ENCODE measurements at regions not wholly inside any gene's neighbourhood (a gene's known extent, or its start where the extent isn't known, plus 50 kb on each side); places are given as distances from the start of the nearest gene placed in this dataset.

- ChIA-PET POLR2A (no interaction called here), CTCF (ENCODE audit: low intra/inter-chr PET ratio) (no interaction called here)
- Histone ChIP-seq H3K79me2 (ENCODE audit: control insufficient read depth, insufficient read depth, low read length) (no peaks in the 10 kb centered on the region), H3K27me3 (ENCODE audit: control insufficient read depth in 2 of 2, insufficient read depth in 2 of 2, low read length in 2 of 2) (no peaks in the 10 kb centered on the region), H3K4me1 (replicated peaks in 1 of 2; ENCODE audit: control insufficient read depth in 2 of 2, insufficient read depth in 2 of 2, low read length in 2 of 2) (no peaks in the 10 kb centered on the region), H4K20me1 (replicated peaks; ENCODE audit: control insufficient read depth, insufficient read depth, low read length) (no peaks in the 10 kb centered on the region), H3K36me3 (ENCODE audit: control insufficient read depth, insufficient read depth, low read length) (no peaks in the 10 kb centered on the region), H3K27ac (ENCODE audit: extremely low read depth, low read depth, low read length) (no peak overlapping the region), H3K9ac (ENCODE audit: insufficient read depth in 1 of 2, low read depth in 2 of 2, low read length in 2 of 2) (no peak overlapping the region), H3K4me2 (ENCODE audit: insufficient read depth, low read length) (no peak overlapping the region), H2AFZ (ENCODE audit: low read depth, low read length) (no peak overlapping the region), H3K4me3 (no peak overlapping the region), H3K9me1 (ENCODE audit: control insufficient read depth, insufficient read depth, low read length) (no peaks in the 10 kb centered on the region), H3K9me3 (replicated peaks; ENCODE audit: control insufficient read depth, insufficient read depth, low read depth, low read length) (no peaks in the 10 kb centered on the region)
- DNase-seq (ENCODE audit: extremely low read depth in 1 of 4, low spot score in 3 of 4): no peak
- intact Hi-C loops (cut with micrococcal nuclease) (no loop called here), in situ Hi-C loops (cut with MboI) (no loop called here)
- ATAC-seq: no peak
- no peak for FAIRE-seq
- WGBS (ENCODE audit: insufficient coverage, low coverage, missing lambda C conversion rate): 0% methylated on average over 2 of the region's 2 CpGs
- no TSS peak for BruUV-seq (replicated peaks)
- TF ChIP-seq PRDM10 (IDR thresholded peaks at IDR 0.05; ENCODE audit: partially characterized antibody) (no peak), YY1 (IDR thresholded peaks at IDR 0.05; ENCODE audit: borderline replicate concordance in 1 of 3, control insufficient read depth in 1 of 3, extremely low read depth in 1 of 3, insufficient read depth in 3 of 3, insufficient read length in 1 of 3, insufficient replicate concordance in 2 of 3, low read depth in 1 of 3, low read length in 2 of 3) (no peak), ILK (tag; IDR thresholded peaks at IDR 0.05; ENCODE audit: borderline replicate concordance, low read depth) (no peak), PRPF4 (IDR thresholded peaks at IDR 0.05; ENCODE audit: insufficient read depth, low read depth, low read length, poor library complexity, severe bottlenecking) (no peak), SMARCB1 (IDR thresholded peaks at IDR 0.05; ENCODE audit: insufficient read length, low read depth) (no peak), CGGBP1 (CRISPR knock-in tag; IDR thresholded peaks at IDR 0.05) (no peak), NEUROD1 (IDR thresholded peaks at IDR 0.05; ENCODE audit: borderline replicate concordance, low read depth, low read length, partially characterized antibody) (no peak), NFIX (CRISPR knock-in tag; IDR thresholded peaks at IDR 0.05; ENCODE audit: low read depth) (no peak), SIN3A (IDR thresholded peaks at IDR 0.05; ENCODE audit: borderline replicate concordance in 2 of 2, control insufficient read depth in 1 of 2, low read depth in 2 of 2, low read length in 2 of 2) (no peak)
- TF ChIP-seq, protein P1, sequence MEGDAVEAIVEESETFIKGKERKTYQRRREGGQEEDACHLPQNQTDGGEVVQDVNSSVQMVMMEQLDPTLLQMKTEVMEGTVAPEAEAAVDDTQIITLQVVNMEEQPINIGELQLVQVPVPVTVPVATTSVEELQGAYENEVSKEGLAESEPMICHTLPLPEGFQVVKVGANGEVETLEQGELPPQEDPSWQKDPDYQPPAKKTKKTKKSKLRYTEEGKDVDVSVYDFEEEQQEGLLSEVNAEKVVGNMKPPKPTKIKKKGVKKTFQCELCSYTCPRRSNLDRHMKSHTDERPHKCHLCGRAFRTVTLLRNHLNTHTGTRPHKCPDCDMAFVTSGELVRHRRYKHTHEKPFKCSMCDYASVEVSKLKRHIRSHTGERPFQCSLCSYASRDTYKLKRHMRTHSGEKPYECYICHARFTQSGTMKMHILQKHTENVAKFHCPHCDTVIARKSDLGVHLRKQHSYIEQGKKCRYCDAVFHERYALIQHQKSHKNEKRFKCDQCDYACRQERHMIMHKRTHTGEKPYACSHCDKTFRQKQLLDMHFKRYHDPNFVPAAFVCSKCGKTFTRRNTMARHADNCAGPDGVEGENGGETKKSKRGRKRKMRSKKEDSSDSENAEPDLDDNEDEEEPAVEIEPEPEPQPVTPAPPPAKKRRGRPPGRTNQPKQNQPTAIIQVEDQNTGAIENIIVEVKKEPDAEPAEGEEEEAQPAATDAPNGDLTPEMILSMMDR (IDR thresholded peaks at IDR 0.05 in 2 of 3, conservative IDR thresholded peaks at IDR 0.05 in 1 of 3; ENCODE audit: insufficient read depth in 2 of 3, low read depth in 1 of 3, low read length in 3 of 3): no peak
- TF ChIP-seq, protein P2, sequence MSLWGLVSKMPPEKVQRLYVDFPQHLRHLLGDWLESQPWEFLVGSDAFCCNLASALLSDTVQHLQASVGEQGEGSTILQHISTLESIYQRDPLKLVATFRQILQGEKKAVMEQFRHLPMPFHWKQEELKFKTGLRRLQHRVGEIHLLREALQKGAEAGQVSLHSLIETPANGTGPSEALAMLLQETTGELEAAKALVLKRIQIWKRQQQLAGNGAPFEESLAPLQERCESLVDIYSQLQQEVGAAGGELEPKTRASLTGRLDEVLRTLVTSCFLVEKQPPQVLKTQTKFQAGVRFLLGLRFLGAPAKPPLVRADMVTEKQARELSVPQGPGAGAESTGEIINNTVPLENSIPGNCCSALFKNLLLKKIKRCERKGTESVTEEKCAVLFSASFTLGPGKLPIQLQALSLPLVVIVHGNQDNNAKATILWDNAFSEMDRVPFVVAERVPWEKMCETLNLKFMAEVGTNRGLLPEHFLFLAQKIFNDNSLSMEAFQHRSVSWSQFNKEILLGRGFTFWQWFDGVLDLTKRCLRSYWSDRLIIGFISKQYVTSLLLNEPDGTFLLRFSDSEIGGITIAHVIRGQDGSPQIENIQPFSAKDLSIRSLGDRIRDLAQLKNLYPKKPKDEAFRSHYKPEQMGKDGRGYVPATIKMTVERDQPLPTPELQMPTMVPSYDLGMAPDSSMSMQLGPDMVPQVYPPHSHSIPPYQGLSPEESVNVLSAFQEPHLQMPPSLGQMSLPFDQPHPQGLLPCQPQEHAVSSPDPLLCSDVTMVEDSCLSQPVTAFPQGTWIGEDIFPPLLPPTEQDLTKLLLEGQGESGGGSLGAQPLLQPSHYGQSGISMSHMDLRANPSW (CRISPR knock-in tag; IDR thresholded peaks at IDR 0.05): no peak
- TF ChIP-seq, protein P3, sequence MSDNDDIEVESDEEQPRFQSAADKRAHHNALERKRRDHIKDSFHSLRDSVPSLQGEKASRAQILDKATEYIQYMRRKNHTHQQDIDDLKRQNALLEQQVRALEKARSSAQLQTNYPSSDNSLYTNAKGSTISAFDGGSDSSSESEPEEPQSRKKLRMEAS (CRISPR knock-in tag; IDR thresholded peaks at IDR 0.05): no peak
Observed at GRCh38 chr3:106619-107018, 89.9 kb upstream of the CHL1 start.

Measured in K562 (cell line).